SK-N-SH (cell line): ENCODE measurements at regions not wholly inside any gene's neighbourhood (a gene's known extent, or its start where the extent isn't known, plus 50 kb on each side); places are given as distances from the start of the nearest gene placed in this dataset.

Source experiments
- CTCF ChIA-PET: fragments of 300-600, 350-600 bp; formaldehyde crosslinking; extraction: SDS; loops from one replicate; lab custom pipeline; 2021; lab: Yijun Ruan, JAX
- POLR2A ChIA-PET: fragments of 350-600 bp; sonication (Branson Sonifier 250); formaldehyde crosslinking; extraction: SDS; loops from one replicate; lab custom pipeline; 2020; ENCODE audit warnings: antibody characterized with exemption, inconsistent platforms; lab: Yijun Ruan, JAX
- DNase-seq: peaks from one replicate; pipeline ENCODE4 v3.0.0; 2012
- H2AFZ ChIP-seq: fragments of 200-600 bp; sonication (generic); 2 replicates; pipeline ENCODE4 v1.8.1; 2016; ENCODE audit warnings: antibody characterized with exemption, mild to moderate bottlenecking, low read depth
- H3F3A ChIP-seq: fragments of 200-600 bp; sonication (generic); replicated peaks from 2 replicates; pipeline ENCODE3; 2016; ENCODE audit warnings: antibody characterized with exemption, mild to moderate bottlenecking; ENCODE audit not compliant: insufficient read depth
- H3K27ac ChIP-seq, 2 experiments: fragments of 200-500 bp in 1 of 2; fragments of 200-600 bp in 1 of 2; sonication (Bioruptor generic) in 1 of 2; sonication (generic), shearing (Covaris generic) in 1 of 2; 2 replicates each; pipeline versions ENCODE4 v1.5.1 to v1.6.1; 2014 to 2016; ENCODE audit warnings: low read depth in 2 of 2, inconsistent platforms in 1 of 2, low read length in 1 of 2, mild to moderate bottlenecking in 1 of 2, mixed read lengths in 1 of 2
- H3K27me3 ChIP-seq: fragments of 200-600 bp; sonication (generic), shearing (Covaris generic); 2 replicates; pipeline ENCODE4 v1.6.1; 2016; ENCODE audit warnings: mixed run types; ENCODE audit not compliant: insufficient read depth
- H3K36me3 ChIP-seq, 2 experiments: fragments of 200-500 bp in 1 of 2; fragments of 200-600 bp in 1 of 2; sonication (Bioruptor generic) in 1 of 2; sonication (generic) in 1 of 2; replicated peaks in 1 of 2; 2 replicates each; pipeline versions ENCODE3 to v1.5.1; 2014 to 2016; ENCODE audit warnings: low read length in 1 of 2, mild to moderate bottlenecking in 1 of 2; ENCODE audit not compliant: insufficient read depth in 2 of 2, control insufficient read depth in 1 of 2
- H3K4me1 ChIP-seq, 2 experiments: fragments of 200-500 bp in 1 of 2; fragments of 200-600 bp in 1 of 2; sonication (Bioruptor generic) in 1 of 2; sonication (generic), shearing (Covaris generic) in 1 of 2; 2 replicates each; pipeline versions ENCODE4 v1.5.1 to v1.6.1; 2014 to 2016; ENCODE audit warnings: low read depth in 1 of 2, low read length in 1 of 2, mixed run types in 1 of 2; ENCODE audit not compliant: insufficient read depth in 2 of 2, control insufficient read depth in 1 of 2
- H3K4me2 ChIP-seq: fragments of 200-600 bp; sonication (generic), shearing (Covaris generic); 2 replicates; pipeline ENCODE4 v1.6.1; 2017; ENCODE audit warnings: mixed run types
- H3K4me3 ChIP-seq, 2 experiments: fragments of 200-500 bp in 1 of 2; fragments of 200-600 bp in 1 of 2; sonication (Bioruptor generic) in 1 of 2; sonication (generic), shearing (Covaris generic) in 1 of 2; 2 replicates each; pipeline versions ENCODE4 v1.5.1 to v1.8.1; 2014 to 2016; ENCODE audit warnings: low read depth in 2 of 2, inconsistent platforms in 1 of 2, low read length in 1 of 2, mild to moderate bottlenecking in 1 of 2, mixed read lengths in 1 of 2, moderate library complexity in 1 of 2
- H3K79me2 ChIP-seq: fragments of 200-600 bp; sonication (generic); 2 replicates; pipeline ENCODE4 v1.8.1; 2017; ENCODE audit warnings: mild to moderate bottlenecking; ENCODE audit not compliant: insufficient read depth
- H3K9ac ChIP-seq: fragments of 200-600 bp; sonication (generic); 2 replicates; pipeline ENCODE4 v1.6.1; 2017; ENCODE audit warnings: mixed run types
- H3K9me2 ChIP-seq: fragments of 200-600 bp; sonication (generic); 2 replicates; pipeline ENCODE4 v1.6.1; 2017; ENCODE audit warnings: mixed run types
- H3K9me3 ChIP-seq: fragments of 200-600 bp; sonication (generic); 2 replicates; pipeline ENCODE4 v1.6.1; 2017; ENCODE audit warnings: mixed run types, mild to moderate bottlenecking, moderate library complexity
- H4K20me1 ChIP-seq: fragments of 200-600 bp; sonication (generic); 2 replicates; pipeline ENCODE4 v1.6.1; 2017; ENCODE audit warnings: mild to moderate bottlenecking, mixed run types; ENCODE audit not compliant: insufficient read depth
- EP300 ChIP-seq, 2 experiments: IDR thresholded peaks; 2 replicates each; pipeline versions ENCODE4 v1.4.0 to v1.6.1; 2012; ENCODE audit warnings: borderline replicate concordance in 1 of 2, low read depth in 1 of 2, low read length in 1 of 2
- POLR2AphosphoS5 ChIP-seq: IDR thresholded peaks from 2 replicates; pipeline ENCODE4 v1.6.1; 2012; ENCODE audit warnings: low read depth, low read length
- RCOR1 ChIP-seq: fragments of 150-350 bp; IDR thresholded peaks from 2 replicates; pipeline ENCODE4 v1.6.1; 2017; ENCODE audit warnings: antibody characterized with exemption, low read length
- RXRA ChIP-seq: IDR thresholded peaks from 2 replicates; pipeline ENCODE4 v1.4.0; 2012; ENCODE audit warnings: low read depth, mild to moderate bottlenecking, borderline replicate concordance
- SIN3A ChIP-seq: IDR thresholded peaks from 2 replicates; pipeline ENCODE4 v1.6.1; 2012; ENCODE audit warnings: low read depth, mild to moderate bottlenecking, low read length, moderate library complexity, borderline replicate concordance
- TEAD4 ChIP-seq: IDR thresholded peaks from 2 replicates; pipeline ENCODE4 v1.4.0; 2012; ENCODE audit warnings: mild to moderate bottlenecking, borderline replicate concordance; ENCODE audit not compliant: insufficient read depth
- whole genome bisulfite sequencing: methylation state at CpG from one replicate; pipeline ENCODE4 v1.1.6; 2017; ENCODE audit warnings: low lambda C conversion rate; 5-methylcytosine and 5-hydroxymethylcytosine counted together
- TF ChIP-seq, protein P1 (sequence below): IDR thresholded peaks from 2 replicates; pipeline ENCODE4 v1.4.0; 2012; ENCODE audit warnings: low read depth, borderline replicate concordance
- TF ChIP-seq, protein P2 (sequence below): IDR thresholded peaks from 2 replicates; pipeline ENCODE4 v1.6.1; 2012; ENCODE audit warnings: mild to moderate bottlenecking, low read depth, low read length, moderate library complexity
- TF ChIP-seq, protein P3 (sequence below): IDR thresholded peaks from 2 replicates; pipeline ENCODE4 v1.4.0; 2012; ENCODE audit warnings: low read depth, borderline replicate concordance

DNA sequence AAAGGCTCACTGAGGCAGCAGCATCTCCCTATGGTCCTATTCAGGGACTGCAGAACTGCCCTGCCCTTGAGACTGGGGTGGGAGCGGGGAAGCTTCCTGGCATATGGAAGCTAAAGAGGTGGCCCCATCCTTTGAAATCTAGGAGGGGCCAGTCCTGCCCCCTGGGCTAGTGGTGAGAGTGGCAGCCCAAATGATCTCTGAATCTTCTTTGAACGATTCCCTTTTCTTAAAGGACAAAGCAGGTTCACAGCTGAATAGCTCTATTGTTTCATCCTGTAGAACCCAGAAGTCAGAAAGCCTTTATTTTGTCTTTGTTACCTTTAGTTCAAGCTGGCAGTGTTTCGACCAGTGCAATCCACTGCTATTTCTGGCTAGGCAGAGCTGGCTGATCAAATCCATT lies 741.9 kb downstream of the IRX1 start (continued):
- TF ChIP-seq EP300 (IDR thresholded peaks at IDR 0.05; ENCODE audit: borderline replicate concordance in 1 of 2, low read depth in 1 of 2, low read length in 1 of 2), result no peak

DNA sequence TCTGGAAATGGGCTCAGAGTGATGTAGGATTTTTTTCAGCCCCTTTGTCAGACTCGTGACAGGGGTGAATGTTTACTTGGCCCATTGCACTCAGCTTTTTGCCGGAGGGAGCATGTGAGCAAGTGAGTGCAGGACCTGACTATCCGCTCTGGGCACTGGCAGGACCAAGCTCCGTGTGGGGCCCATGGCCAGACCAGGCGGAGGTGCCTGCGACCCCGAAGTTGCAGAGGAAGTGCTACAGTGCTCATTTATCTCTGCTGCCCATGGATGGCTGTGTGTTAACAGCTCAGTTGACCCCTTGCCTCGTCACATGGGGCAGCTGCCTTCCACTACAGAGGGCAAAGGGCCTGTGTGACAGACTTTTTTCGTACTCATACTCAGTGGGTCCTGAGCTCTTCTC lies 744.3 kb downstream of the IRX1 start:
- CTCF ChIA-PET, result no interaction called here
- POLR2A ChIA-PET, result no interaction called here
- no peaks in the 10 kb centered on the region for H3K79me2 ChIP-seq
- no peaks in the 10 kb centered on the region for H3K36me3 ChIP-seq
- H3F3A ChIP-seq, result no peaks in the 10 kb centered on the region
- H3K4me1 ChIP-seq, result no peaks in the 10 kb centered on the region
- no peak overlapping the region for H2AFZ ChIP-seq
- WGBS, result 2% methylated on average over 5 of the region's 9 CpGs
- H3K27me3 ChIP-seq, result no peaks in the 10 kb centered on the region
- H3K9ac ChIP-seq, result no peak overlapping the region
- DNase-seq, result no peak
- TF ChIP-seq, protein P1, sequence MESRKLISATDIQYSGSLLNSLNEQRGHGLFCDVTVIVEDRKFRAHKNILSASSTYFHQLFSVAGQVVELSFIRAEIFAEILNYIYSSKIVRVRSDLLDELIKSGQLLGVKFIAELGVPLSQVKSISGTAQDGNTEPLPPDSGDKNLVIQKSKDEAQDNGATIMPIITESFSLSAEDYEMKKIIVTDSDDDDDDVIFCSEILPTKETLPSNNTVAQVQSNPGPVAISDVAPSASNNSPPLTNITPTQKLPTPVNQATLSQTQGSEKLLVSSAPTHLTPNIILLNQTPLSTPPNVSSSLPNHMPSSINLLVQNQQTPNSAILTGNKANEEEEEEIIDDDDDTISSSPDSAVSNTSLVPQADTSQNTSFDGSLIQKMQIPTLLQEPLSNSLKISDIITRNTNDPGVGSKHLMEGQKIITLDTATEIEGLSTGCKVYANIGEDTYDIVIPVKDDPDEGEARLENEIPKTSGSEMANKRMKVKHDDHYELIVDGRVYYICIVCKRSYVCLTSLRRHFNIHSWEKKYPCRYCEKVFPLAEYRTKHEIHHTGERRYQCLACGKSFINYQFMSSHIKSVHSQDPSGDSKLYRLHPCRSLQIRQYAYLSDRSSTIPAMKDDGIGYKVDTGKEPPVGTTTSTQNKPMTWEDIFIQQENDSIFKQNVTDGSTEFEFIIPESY, result no peak
- no peak overlapping the region for H3K4me3 ChIP-seq
- no peaks in the 10 kb centered on the region for H4K20me1 ChIP-seq
- no peak overlapping the region for H3K4me2 ChIP-seq
- no peaks in the 10 kb centered on the region for H3K9me3 ChIP-seq
- H3K9me2 ChIP-seq, result no peaks in the 10 kb centered on the region
- H3K27ac ChIP-seq, result no peak overlapping the region

DNA sequence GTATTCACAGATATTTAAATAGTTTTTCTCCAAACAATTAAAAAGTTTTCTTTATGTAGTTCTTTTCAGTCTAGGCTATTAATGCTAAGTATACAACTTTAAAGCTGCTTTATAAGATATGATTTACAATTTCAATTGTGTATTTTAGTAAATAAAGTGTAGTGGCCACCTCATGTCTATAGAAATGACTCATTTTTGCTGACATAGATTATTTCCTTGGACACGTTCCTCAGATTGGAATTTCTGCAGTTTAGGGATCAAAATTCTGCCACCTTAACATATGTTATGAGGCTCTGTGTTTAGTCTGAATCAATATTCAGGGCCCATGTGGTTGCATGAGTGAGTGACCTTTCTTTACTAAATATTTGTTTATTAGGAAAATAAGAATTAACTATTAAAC lies 750.2 kb downstream of the IRX1 start:
- Histone ChIP-seq H3K79me2 (no peaks in the 10 kb centered on the region), H3K9ac (no peak overlapping the region), H3K9me2 (no peaks in the 10 kb centered on the region), H2AFZ (no peak overlapping the region), H3K4me3 (no peak overlapping the region), H3K4me2 (no peak overlapping the region), H3K36me3 (no peaks in the 10 kb centered on the region), H3K9me3 (no peaks in the 10 kb centered on the region), H3K27me3 (no peaks in the 10 kb centered on the region), H3F3A (no peaks in the 10 kb centered on the region), H4K20me1 (no peaks in the 10 kb centered on the region), H3K4me1 (no peaks in the 10 kb centered on the region), H3K27ac (no peak overlapping the region)
- CTCF ChIA-PET, result no interaction called here
- no peak for DNase-seq
- POLR2A ChIA-PET, result no interaction called here
- 0% methylated on average over 1 of the region's 1 CpG for WGBS
- no peak for TF ChIP-seq RXRA
- TF ChIP-seq POLR2AphosphoS5, result no peak
- no peak for TF ChIP-seq RCOR1
- no peak for TF ChIP-seq TEAD4
- TF ChIP-seq, protein P2, sequence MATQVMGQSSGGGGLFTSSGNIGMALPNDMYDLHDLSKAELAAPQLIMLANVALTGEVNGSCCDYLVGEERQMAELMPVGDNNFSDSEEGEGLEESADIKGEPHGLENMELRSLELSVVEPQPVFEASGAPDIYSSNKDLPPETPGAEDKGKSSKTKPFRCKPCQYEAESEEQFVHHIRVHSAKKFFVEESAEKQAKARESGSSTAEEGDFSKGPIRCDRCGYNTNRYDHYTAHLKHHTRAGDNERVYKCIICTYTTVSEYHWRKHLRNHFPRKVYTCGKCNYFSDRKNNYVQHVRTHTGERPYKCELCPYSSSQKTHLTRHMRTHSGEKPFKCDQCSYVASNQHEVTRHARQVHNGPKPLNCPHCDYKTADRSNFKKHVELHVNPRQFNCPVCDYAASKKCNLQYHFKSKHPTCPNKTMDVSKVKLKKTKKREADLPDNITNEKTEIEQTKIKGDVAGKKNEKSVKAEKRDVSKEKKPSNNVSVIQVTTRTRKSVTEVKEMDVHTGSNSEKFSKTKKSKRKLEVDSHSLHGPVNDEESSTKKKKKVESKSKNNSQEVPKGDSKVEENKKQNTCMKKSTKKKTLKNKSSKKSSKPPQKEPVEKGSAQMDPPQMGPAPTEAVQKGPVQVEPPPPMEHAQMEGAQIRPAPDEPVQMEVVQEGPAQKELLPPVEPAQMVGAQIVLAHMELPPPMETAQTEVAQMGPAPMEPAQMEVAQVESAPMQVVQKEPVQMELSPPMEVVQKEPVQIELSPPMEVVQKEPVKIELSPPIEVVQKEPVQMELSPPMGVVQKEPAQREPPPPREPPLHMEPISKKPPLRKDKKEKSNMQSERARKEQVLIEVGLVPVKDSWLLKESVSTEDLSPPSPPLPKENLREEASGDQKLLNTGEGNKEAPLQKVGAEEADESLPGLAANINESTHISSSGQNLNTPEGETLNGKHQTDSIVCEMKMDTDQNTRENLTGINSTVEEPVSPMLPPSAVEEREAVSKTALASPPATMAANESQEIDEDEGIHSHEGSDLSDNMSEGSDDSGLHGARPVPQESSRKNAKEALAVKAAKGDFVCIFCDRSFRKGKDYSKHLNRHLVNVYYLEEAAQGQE, result no peak
- TF ChIP-seq SIN3A, result no peak
- TF ChIP-seq, protein P3, sequence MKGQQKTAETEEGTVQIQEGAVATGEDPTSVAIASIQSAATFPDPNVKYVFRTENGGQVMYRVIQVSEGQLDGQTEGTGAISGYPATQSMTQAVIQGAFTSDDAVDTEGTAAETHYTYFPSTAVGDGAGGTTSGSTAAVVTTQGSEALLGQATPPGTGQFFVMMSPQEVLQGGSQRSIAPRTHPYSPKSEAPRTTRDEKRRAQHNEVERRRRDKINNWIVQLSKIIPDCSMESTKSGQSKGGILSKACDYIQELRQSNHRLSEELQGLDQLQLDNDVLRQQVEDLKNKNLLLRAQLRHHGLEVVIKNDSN, result no peak
